BLaER1 (cell line): ENCODE measurements at regions not wholly inside any gene's neighbourhood (a gene's known extent, or its start where the extent isn't known, plus 50 kb on each side); places are given as distances from the start of the nearest gene placed in this dataset.
A peak's percentile ranks its signal among the peaks of the same experiment; 100 is the strongest.

Experiments used
- H3K27ac ChIP-seq: shearing (Covaris generic); formaldehyde crosslinking; 2 replicates; pipeline ENCODE4 v1.8.1; 2022
- H3K27me3 ChIP-seq: shearing (Covaris generic); formaldehyde crosslinking; 2 replicates; pipeline ENCODE4 v1.8.1; 2022
- H3K36me3 ChIP-seq: shearing (Covaris generic); formaldehyde crosslinking; 2 replicates; pipeline ENCODE4 v1.8.1; 2022
- H3K4me1 ChIP-seq: shearing (Covaris generic); formaldehyde crosslinking; 2 replicates; pipeline ENCODE4 v1.8.1; 2022
- H3K4me2 ChIP-seq: shearing (Covaris generic); formaldehyde crosslinking; 2 replicates; pipeline ENCODE4 v1.8.1; 2022
- H3K4me3 ChIP-seq: shearing (Covaris generic); formaldehyde crosslinking; 2 replicates; pipeline ENCODE4 v1.8.1; 2022
- H3K9ac ChIP-seq: shearing (Covaris generic); formaldehyde crosslinking; 2 replicates; pipeline ENCODE4 v1.8.1; 2022
- H3K9me3 ChIP-seq: shearing (Covaris generic); formaldehyde crosslinking; 2 replicates; pipeline ENCODE4 v1.8.1; 2022
- H4K20me1 ChIP-seq: shearing (Covaris generic); formaldehyde crosslinking; 2 replicates; pipeline ENCODE4 v1.8.1; 2022
- Cebpa-rat ChIP-seq: shearing (Covaris generic); IDR thresholded peaks from 2 replicates; pipeline ENCODE4 v1.8.1; 2022

GRCh38 chr10:62709200-62709599 lies 95.3 kb upstream of the ADO start:
- peaks cover 28% of the 10 kb centered on the region for H3K4me1 ChIP-seq
- H3K4me3 ChIP-seq = no peak overlapping the region; the same call in 1 of the 2 replicates
- H3K4me2 ChIP-seq = peak overlapping the region; percentile 75

GRCh38 chr10:62710182-62710581 lies 94.3 kb upstream of the ADO start:
- Histone ChIP-seq H3K9me3 (peaks cover 15% of the 10 kb centered on the region; the same call in 1 of the 2 replicates), H3K4me1 (peaks cover 28% of the 10 kb centered on the region), H3K27ac (no peak overlapping the region), H3K9ac (no peak overlapping the region), H3K4me2 (peak overlapping the region; percentile 75; the same call in 1 of the 2 replicates), H3K36me3 (no peaks in the 10 kb centered on the region), H4K20me1 (no peaks in the 10 kb centered on the region), H3K4me3 (no peak overlapping the region), H3K27me3 (no peaks in the 10 kb centered on the region)
- no peak for TF ChIP-seq Cebpa-rat

More at GRCh38 chr10:62709200-62709599, 95.3 kb upstream of the ADO start:
- Histone ChIP-seq H3K27me3 (no peaks in the 10 kb centered on the region), H3K9me3 (peaks cover 18% of the 10 kb centered on the region), H3K27ac (peak overlapping the region; percentile 57), H3K36me3 (no peaks in the 10 kb centered on the region), H3K9ac (no peak overlapping the region), H4K20me1 (no peaks in the 10 kb centered on the region)
- no peak for TF ChIP-seq Cebpa-rat

DNA sequence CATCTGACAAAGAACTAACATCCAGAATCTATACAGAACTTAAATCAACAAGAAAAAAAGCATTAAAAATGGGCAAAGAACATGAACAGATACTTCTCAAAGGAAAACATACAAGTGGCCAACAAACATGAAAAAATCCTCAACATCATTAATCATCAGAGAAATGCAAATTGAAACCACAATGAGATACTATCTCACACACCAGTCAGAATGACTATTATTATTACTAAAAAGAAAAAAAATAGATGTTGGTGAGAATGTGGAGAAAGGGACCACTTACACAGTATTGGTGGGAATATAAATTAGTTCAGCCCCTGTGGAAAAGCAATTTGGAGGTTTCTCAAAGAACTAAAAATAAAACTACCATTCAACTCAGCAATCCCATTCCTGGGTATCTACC lies 89.1 kb upstream of the ADO start:
- H4K20me1 ChIP-seq = no peaks in the 10 kb centered on the region
- no peak overlapping the region for H3K27ac ChIP-seq
- peaks cover 10% of the 10 kb centered on the region; the same call in 1 of the 2 replicates for H3K9me3 ChIP-seq
- H3K27me3 ChIP-seq = no peaks in the 10 kb centered on the region
- H3K4me2 ChIP-seq = no peak overlapping the region
- no peak overlapping the region for H3K9ac ChIP-seq
- H3K36me3 ChIP-seq = no peaks in the 10 kb centered on the region
- no peak overlapping the region for H3K4me3 ChIP-seq
- TF ChIP-seq Cebpa-rat = no peak
- H3K4me1 ChIP-seq = no peaks in the 10 kb centered on the region

- H3K4me1 ChIP-seq = no peaks in the 10 kb centered on the region
- H3K4me2 ChIP-seq = no peak overlapping the region
- no peak overlapping the region for H3K27ac ChIP-seq
- no peak overlapping the region for H3K4me3 ChIP-seq
- H4K20me1 ChIP-seq = no peaks in the 10 kb centered on the region
- H3K9ac ChIP-seq = no peak overlapping the region
- no peak for TF ChIP-seq Cebpa-rat
- H3K36me3 ChIP-seq = no peaks in the 10 kb centered on the region
- H3K9me3 ChIP-seq = no peaks in the 10 kb centered on the region
- H3K27me3 ChIP-seq = no peaks in the 10 kb centered on the region
These were observed 85.9 kb upstream of the ADO start for GRCh38 chr10:62718585-62718984.

- Histone ChIP-seq H4K20me1 (no peaks in the 10 kb centered on the region), H3K27ac (no peak overlapping the region), H3K36me3 (no peaks in the 10 kb centered on the region), H3K4me2 (no peak overlapping the region), H3K27me3 (no peaks in the 10 kb centered on the region), H3K4me3 (no peak overlapping the region), H3K9ac (no peak overlapping the region), H3K4me1 (no peaks in the 10 kb centered on the region), H3K9me3 (no peaks in the 10 kb centered on the region)
- no peak for TF ChIP-seq Cebpa-rat
These were observed 85.5 kb upstream of the ADO start for GRCh38 chr10:62719061-62719460.

GRCh38 chr10:62721687-62722086 lies 82.8 kb upstream of the ADO start:
- Histone ChIP-seq H3K27ac (no peak overlapping the region), H3K4me1 (no peaks in the 10 kb centered on the region), H3K9ac (no peak overlapping the region), H3K36me3 (no peaks in the 10 kb centered on the region), H3K4me2 (no peak overlapping the region), H3K27me3 (no peaks in the 10 kb centered on the region), H4K20me1 (no peaks in the 10 kb centered on the region), H3K4me3 (no peak overlapping the region), H3K9me3 (no peaks in the 10 kb centered on the region)
- TF ChIP-seq Cebpa-rat = no peak

DNA sequence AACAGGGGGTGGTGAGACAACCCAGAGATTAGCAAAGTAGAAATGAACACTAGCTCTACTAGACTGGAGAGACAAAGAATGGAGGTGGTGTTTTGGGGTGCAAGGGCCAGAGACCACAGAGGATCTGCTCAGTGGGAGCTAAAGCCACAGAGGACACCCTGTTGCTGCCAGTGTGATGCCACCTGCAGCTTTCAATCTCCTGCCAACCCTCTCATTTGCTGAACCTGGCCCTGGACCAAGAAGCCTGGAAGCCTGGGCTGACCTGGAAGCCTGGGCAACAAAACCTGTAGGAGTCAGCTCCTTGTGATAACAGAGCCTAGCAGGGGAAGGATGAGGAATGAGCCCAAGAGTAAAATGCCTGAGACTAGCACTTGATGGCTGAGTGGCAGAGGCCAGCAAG lies 81.1 kb upstream of the ADO start:
- H3K36me3 ChIP-seq = no peaks in the 10 kb centered on the region
- no peaks in the 10 kb centered on the region for H4K20me1 ChIP-seq
- H3K4me1 ChIP-seq = peaks cover 3% of the 10 kb centered on the region
- H3K27me3 ChIP-seq = no peaks in the 10 kb centered on the region
- H3K4me2 ChIP-seq = no peak overlapping the region
- H3K4me3 ChIP-seq = no peak overlapping the region
- no peak overlapping the region for H3K27ac ChIP-seq
- TF ChIP-seq Cebpa-rat = no peak
- H3K9ac ChIP-seq = no peak overlapping the region
- H3K9me3 ChIP-seq = no peaks in the 10 kb centered on the region

GRCh38 chr10:62724465-62724864 lies 80.1 kb upstream of the ADO start:
- H3K27ac ChIP-seq = no peak overlapping the region
- no peaks in the 10 kb centered on the region for H3K27me3 ChIP-seq
- H3K36me3 ChIP-seq = no peaks in the 10 kb centered on the region
- no peak overlapping the region for H3K9ac ChIP-seq
- TF ChIP-seq Cebpa-rat = no peak
- no peaks in the 10 kb centered on the region for H3K9me3 ChIP-seq
- H3K4me3 ChIP-seq = no peak overlapping the region
- H4K20me1 ChIP-seq = no peaks in the 10 kb centered on the region
- peaks cover 14% of the 10 kb centered on the region for H3K4me1 ChIP-seq
- H3K4me2 ChIP-seq = no peak overlapping the region

DNA sequence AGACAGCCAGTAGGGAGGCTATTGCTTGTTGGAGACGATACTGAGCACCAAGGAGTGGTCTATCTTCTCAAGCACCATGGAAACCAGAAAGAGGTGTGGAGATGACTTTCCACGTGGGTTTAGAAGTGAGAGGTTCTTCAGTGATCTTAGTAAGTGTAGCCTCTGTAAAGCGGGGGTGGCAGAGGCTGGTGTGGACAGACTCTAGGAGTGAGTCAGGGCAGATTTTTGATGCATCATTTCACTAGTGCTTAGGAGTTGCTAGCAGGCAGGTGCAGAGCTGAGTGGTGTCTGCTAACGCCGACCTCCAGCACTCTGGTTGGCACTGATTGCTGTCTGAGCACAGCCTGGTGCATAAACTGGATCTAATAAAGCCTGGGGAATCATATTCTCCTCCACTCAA lies 78.4 kb upstream of the ADO start:
- TF ChIP-seq Cebpa-rat = no peak
- H3K4me3 ChIP-seq = no peak overlapping the region
- H3K36me3 ChIP-seq = no peaks in the 10 kb centered on the region
- H3K9ac ChIP-seq = no peak overlapping the region
- H3K4me2 ChIP-seq = no peak overlapping the region
- no peaks in the 10 kb centered on the region for H3K9me3 ChIP-seq
- no peaks in the 10 kb centered on the region for H4K20me1 ChIP-seq
- H3K27ac ChIP-seq = no peak overlapping the region
- peaks cover 17% of the 10 kb centered on the region for H3K4me1 ChIP-seq
- H3K27me3 ChIP-seq = no peaks in the 10 kb centered on the region

- Histone ChIP-seq H4K20me1 (no peaks in the 10 kb centered on the region), H3K4me2 (no peak overlapping the region), H3K4me1 (peaks cover 17% of the 10 kb centered on the region), H3K4me3 (no peak overlapping the region), H3K36me3 (no peaks in the 10 kb centered on the region), H3K27ac (no peak overlapping the region), H3K27me3 (no peaks in the 10 kb centered on the region), H3K9ac (no peak overlapping the region), H3K9me3 (no peaks in the 10 kb centered on the region)
- no peak for TF ChIP-seq Cebpa-rat
These were observed 77.9 kb upstream of the ADO start for GRCh38 chr10:62726638-62727037.

GRCh38 chr10:62727934-62728333 lies 76.6 kb upstream of the ADO start:
- H3K9ac ChIP-seq = no peak overlapping the region
- no peaks in the 10 kb centered on the region for H3K9me3 ChIP-seq
- no peak for TF ChIP-seq Cebpa-rat

More at GRCh38 chr10:62727934-62728333, 76.6 kb upstream of the ADO start:
- peaks cover 17% of the 10 kb centered on the region for H3K4me1 ChIP-seq
- no peak overlapping the region for H3K27ac ChIP-seq
- no peaks in the 10 kb centered on the region for H3K36me3 ChIP-seq
- H3K4me2 ChIP-seq = no peak overlapping the region
- no peaks in the 10 kb centered on the region for H4K20me1 ChIP-seq
- H3K4me3 ChIP-seq = no peak overlapping the region
- no peaks in the 10 kb centered on the region for H3K27me3 ChIP-seq
